ENCODE measurements at regions not wholly inside any gene's neighbourhood (a gene's known extent, or its start where the extent isn't known, plus 50 kb on each side); places are given as distances from the start of the nearest gene placed in this dataset.

- H3K27ac Mint-ChIP-seq (ENCODE audit: unreplicated experiment), result no peak overlapping the region
- TF ChIP-seq CTCF (IDR thresholded peaks at IDR 0.05), result no peak
- no peaks in the 10 kb centered on the region for H3K36me3 Mint-ChIP-seq (ENCODE audit: low read depth)
- DNase-seq (ENCODE audit: low spot score), result no peak
- peaks cover 10% of the 10 kb centered on the region for H3K9me3 Mint-ChIP-seq (ENCODE audit: low read depth)
- no peak overlapping the region for H3K4me3 Mint-ChIP-seq (ENCODE audit: unreplicated experiment)
- H3K4me1 Mint-ChIP-seq (ENCODE audit: low read depth), result peaks cover 7% of the 10 kb centered on the region
- peaks cover 44% of the 10 kb centered on the region for H3K27me3 Mint-ChIP-seq (ENCODE audit: low read depth)
These were observed 106.8 kb upstream of the NECTIN1 start for GRCh38 chr11:119835753-119836152.

GRCh38 chr11:119832202-119832935 is 103.4 kb upstream of the NECTIN1 start:
- no peak overlapping the region for H3K4me3 Mint-ChIP-seq (ENCODE audit: unreplicated experiment)
- H3K36me3 Mint-ChIP-seq (ENCODE audit: low read depth), result no peaks in the 10 kb centered on the region
- no peak for DNase-seq (ENCODE audit: low spot score)
- H3K4me1 Mint-ChIP-seq (ENCODE audit: low read depth), result peaks cover 7% of the 10 kb centered on the region
- H3K9me3 Mint-ChIP-seq (ENCODE audit: low read depth), result peaks cover 8% of the 10 kb centered on the region
- H3K27me3 Mint-ChIP-seq (ENCODE audit: low read depth), result peaks cover 31% of the 10 kb centered on the region
- TF ChIP-seq CTCF (IDR thresholded peaks at IDR 0.05), result no peak
- H3K27ac Mint-ChIP-seq (ENCODE audit: unreplicated experiment), result no peak overlapping the region

GRCh38 chr11:119831011-119831410 is 102.0 kb upstream of the NECTIN1 start:
- H3K36me3 Mint-ChIP-seq (ENCODE audit: low read depth), result no peaks in the 10 kb centered on the region
- H3K9me3 Mint-ChIP-seq (ENCODE audit: low read depth), result peaks cover 4% of the 10 kb centered on the region
- TF ChIP-seq CTCF (IDR thresholded peaks at IDR 0.05), result no peak
- H3K4me1 Mint-ChIP-seq (ENCODE audit: low read depth), result peaks cover 7% of the 10 kb centered on the region
- H3K27ac Mint-ChIP-seq (ENCODE audit: unreplicated experiment), result no peak overlapping the region
- peaks cover 35% of the 10 kb centered on the region for H3K27me3 Mint-ChIP-seq (ENCODE audit: low read depth)
- no peak overlapping the region for H3K4me3 Mint-ChIP-seq (ENCODE audit: unreplicated experiment)
- DNase-seq (ENCODE audit: low spot score), result no peak

- H3K4me3 Mint-ChIP-seq (ENCODE audit: unreplicated experiment), result no peak overlapping the region
- H3K36me3 Mint-ChIP-seq (ENCODE audit: low read depth), result peaks cover 4% of the 10 kb centered on the region
- no peak for TF ChIP-seq CTCF (IDR thresholded peaks at IDR 0.05)
- no peak overlapping the region for H3K27ac Mint-ChIP-seq (ENCODE audit: unreplicated experiment)
- no peak for DNase-seq (ENCODE audit: low spot score)
- H3K4me1 Mint-ChIP-seq (ENCODE audit: low read depth), result peaks cover 3% of the 10 kb centered on the region
- peaks cover 36% of the 10 kb centered on the region for H3K27me3 Mint-ChIP-seq (ENCODE audit: low read depth)
- H3K9me3 Mint-ChIP-seq (ENCODE audit: low read depth), result peaks cover 8% of the 10 kb centered on the region
These were observed 101.4 kb upstream of the NECTIN1 start for GRCh38 chr11:119830400-119830799.

GRCh38 chr11:119829402-119829801 is 100.4 kb upstream of the NECTIN1 start:
- Mint-ChIP-seq H3K27ac (ENCODE audit: unreplicated experiment) (no peak overlapping the region), H3K27me3 (ENCODE audit: low read depth) (peaks cover 40% of the 10 kb centered on the region), H3K36me3 (ENCODE audit: low read depth) (peaks cover 4% of the 10 kb centered on the region), H3K4me1 (ENCODE audit: low read depth) (peaks cover 3% of the 10 kb centered on the region), H3K9me3 (ENCODE audit: low read depth) (peaks cover 14% of the 10 kb centered on the region), H3K4me3 (ENCODE audit: unreplicated experiment) (no peak overlapping the region)
- TF ChIP-seq CTCF (IDR thresholded peaks at IDR 0.05), result no peak
- DNase-seq (ENCODE audit: low spot score), result no peak

Measured in chondrocyte (in vitro differentiated cells).